ENCODE measurements at regions not wholly inside any gene's neighbourhood (a gene's known extent, or its start where the extent isn't known, plus 50 kb on each side); places are given as distances from the start of the nearest gene placed in this dataset.

- DNase-seq (no peak), ATAC-seq (peak; percentile 30)
- TF ChIP-seq CTCF (IDR thresholded peaks at IDR 0.05), result no peak
- H3K27ac ChIP-seq, result no peak overlapping the region
- intact Hi-C loops (cut with DNase I), result no loop called here
- peaks cover 0 to 8% of the 10 kb centered on the region in 2 donors for H3K27me3 ChIP-seq
- no peaks in the 10 kb centered on the region for H3K36me3 ChIP-seq
- H3K4me1 ChIP-seq, result peaks cover 0 to 4% of the 10 kb centered on the region in 2 donors
- H3K4me3 ChIP-seq, result no peak overlapping the region
- H3K9me3 ChIP-seq, result no peaks in the 10 kb centered on the region
Measured at GRCh38 chr4:184937030-184937710, 81.1 kb upstream of the HELT start.

GRCh38 chr4:184937745-184938144, 80.5 kb upstream of the HELT start:
- intact Hi-C loops (cut with DNase I), result no loop called here
- no peaks in the 10 kb centered on the region for H3K36me3 ChIP-seq
- H3K4me1 ChIP-seq, result peaks cover 0 to 4% of the 10 kb centered on the region in 2 donors
- DNase-seq (no peak), ATAC-seq (no peak)
- no peaks in the 10 kb centered on the region for H3K9me3 ChIP-seq
- H3K4me3 ChIP-seq, result no peak overlapping the region
- H3K27ac ChIP-seq, result no peak overlapping the region
- TF ChIP-seq CTCF (IDR thresholded peaks at IDR 0.05), result no peak
- peaks cover 0 to 2% of the 10 kb centered on the region in 2 donors for H3K27me3 ChIP-seq

GRCh38 chr4:184938871-184939270, 79.4 kb upstream of the HELT start:
- intact Hi-C loops (cut with DNase I), result no loop called here
- H3K9me3 ChIP-seq, result no peaks in the 10 kb centered on the region
- H3K36me3 ChIP-seq, result no peaks in the 10 kb centered on the region
- H3K27me3 ChIP-seq, result no peaks in the 10 kb centered on the region
- no peak for TF ChIP-seq CTCF (IDR thresholded peaks at IDR 0.05)
- ATAC-seq (no peak), DNase-seq (no peak)
- no peak overlapping the region for H3K27ac ChIP-seq
- H3K4me3 ChIP-seq, result no peak overlapping the region
- peaks cover 0 to 4% of the 10 kb centered on the region in 2 donors for H3K4me1 ChIP-seq

- TF ChIP-seq CTCF (IDR thresholded peaks at IDR 0.05), result no peak
- DNase-seq, result no peak
- H3K4me1 ChIP-seq, result peaks cover 0 to 4% of the 10 kb centered on the region in 2 donors
- ATAC-seq, result no peak
- H3K9me3 ChIP-seq, result no peaks in the 10 kb centered on the region
- no peak overlapping the region for H3K4me3 ChIP-seq
- no peak overlapping the region for H3K27ac ChIP-seq
- intact Hi-C loops (cut with DNase I), result no loop called here
- no peaks in the 10 kb centered on the region for H3K27me3 ChIP-seq
- no peaks in the 10 kb centered on the region for H3K36me3 ChIP-seq
Measured at GRCh38 chr4:184939978-184940377, 78.3 kb upstream of the HELT start.

- DNase-seq (no peak), ATAC-seq (no peak)
- no peak overlapping the region for H3K4me3 ChIP-seq
- intact Hi-C loops (cut with DNase I), result no loop called here
- no peaks in the 10 kb centered on the region for H3K9me3 ChIP-seq
- no peaks in the 10 kb centered on the region for H3K36me3 ChIP-seq
- H3K27me3 ChIP-seq, result no peaks in the 10 kb centered on the region
- TF ChIP-seq CTCF (IDR thresholded peaks at IDR 0.05), result no peak
- H3K27ac ChIP-seq, result no peak overlapping the region
- peaks cover 0 to 4% of the 10 kb centered on the region in 2 donors for H3K4me1 ChIP-seq
Measured at GRCh38 chr4:184940500-184940899, 77.8 kb upstream of the HELT start.
